ENCODE measurements at regions not wholly inside any gene's neighbourhood (a gene's known extent, or its start where the extent isn't known, plus 50 kb on each side); places are given as distances from the start of the nearest gene placed in this dataset.

GRCh38 chr2:149972066-149972465 lies 384.5 kb upstream of the MMADHC start:
- TF ChIP-seq, protein P1, sequence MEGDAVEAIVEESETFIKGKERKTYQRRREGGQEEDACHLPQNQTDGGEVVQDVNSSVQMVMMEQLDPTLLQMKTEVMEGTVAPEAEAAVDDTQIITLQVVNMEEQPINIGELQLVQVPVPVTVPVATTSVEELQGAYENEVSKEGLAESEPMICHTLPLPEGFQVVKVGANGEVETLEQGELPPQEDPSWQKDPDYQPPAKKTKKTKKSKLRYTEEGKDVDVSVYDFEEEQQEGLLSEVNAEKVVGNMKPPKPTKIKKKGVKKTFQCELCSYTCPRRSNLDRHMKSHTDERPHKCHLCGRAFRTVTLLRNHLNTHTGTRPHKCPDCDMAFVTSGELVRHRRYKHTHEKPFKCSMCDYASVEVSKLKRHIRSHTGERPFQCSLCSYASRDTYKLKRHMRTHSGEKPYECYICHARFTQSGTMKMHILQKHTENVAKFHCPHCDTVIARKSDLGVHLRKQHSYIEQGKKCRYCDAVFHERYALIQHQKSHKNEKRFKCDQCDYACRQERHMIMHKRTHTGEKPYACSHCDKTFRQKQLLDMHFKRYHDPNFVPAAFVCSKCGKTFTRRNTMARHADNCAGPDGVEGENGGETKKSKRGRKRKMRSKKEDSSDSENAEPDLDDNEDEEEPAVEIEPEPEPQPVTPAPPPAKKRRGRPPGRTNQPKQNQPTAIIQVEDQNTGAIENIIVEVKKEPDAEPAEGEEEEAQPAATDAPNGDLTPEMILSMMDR (IDR thresholded peaks at IDR 0.05): no peak
- TF ChIP-seq POLR2A (IDR thresholded peaks at IDR 0.05) (no peak), POLR2AphosphoS5 (IDR thresholded peaks at IDR 0.05) (no peak)
